HepG2 (cell line): ENCODE measurements at regions not wholly inside any gene's neighbourhood (a gene's known extent, or its start where the extent isn't known, plus 50 kb on each side); places are given as distances from the start of the nearest gene placed in this dataset.

Source experiments
- ATAC-seq: fragments of 200-7000 bp; cut with Tn5 transposase; 3 replicates; pipeline ENCODE4 v1.9.1; 2020; ENCODE audit warnings: mild to moderate bottlenecking, moderate library complexity
- BruUV-seq: library from RNA; stranded (reverse); fragments of 400-500 nt; replicated peaks from 2 replicates; lab custom pipeline; 2021; lab: Mats Ljungman, UMichigan
- CTCF ChIA-PET: fragments of 300-600 bp; formaldehyde crosslinking; extraction: SDS; loops from one replicate; lab custom pipeline; 2021; ENCODE audit warnings: low total read pairs, inconsistent platforms, low intra/inter-chr PET ratio; lab: Yijun Ruan, JAX
- POLR2A ChIA-PET: fragments of 350-600 bp; sonication (Branson Sonifier 250); formaldehyde crosslinking; loops from one replicate; lab custom pipeline; 2020; ENCODE audit warnings: antibody characterized with exemption, inconsistent platforms; lab: Yijun Ruan, JAX
- DNase-seq: peaks from one replicate; pipeline ENCODE4 v3.0.0-alpha.2; 2015; ENCODE audit warnings: low spot score
- FAIRE-seq: peaks from 3 replicates; lab custom pipeline; 2011; peaks lifted over from hg19 to GRCh38; lab: Jason Lieb, UNC
- H2AFZ ChIP-seq: one replicate; pipeline ENCODE4 v1.6.1; 2011; ENCODE audit warnings: low read length, inconsistent platforms
- H3K27ac ChIP-seq: fragments of 300-600 bp; 3 replicates; pipeline ENCODE4 v1.8.0; 2011; ENCODE audit warnings: mixed run types, mild to moderate bottlenecking, mixed read lengths, low read length, inconsistent platforms; ENCODE audit not compliant: insufficient read depth; ENCODE audit errors: extremely low read length
- H3K27me3 ChIP-seq, 2 experiments: fragments of 200-600 bp in 1 of 2; 2 replicates in 1 of 2; 3 replicates in 1 of 2; pipeline versions ENCODE4 v1.6.0 to v1.8.0; 2011; ENCODE audit warnings: low read length in 2 of 2, mild to moderate bottlenecking in 2 of 2, moderate library complexity in 2 of 2, inconsistent platforms in 1 of 2; ENCODE audit not compliant: insufficient read depth in 2 of 2, control insufficient read depth in 1 of 2
- H3K36me3 ChIP-seq, 2 experiments: fragments of 200-600 bp in 1 of 2; replicated peaks in 1 of 2; 2 replicates in 1 of 2; 3 replicates in 1 of 2; pipeline versions ENCODE4 v1.5.1 to v1.8.0; 2011; ENCODE audit warnings: low read length in 2 of 2, inconsistent platforms in 1 of 2; ENCODE audit not compliant: insufficient read depth in 2 of 2, control insufficient read depth in 1 of 2
- H3K4me1 ChIP-seq: 2 replicates; pipeline ENCODE4 v1.5.1; 2012; ENCODE audit warnings: low read length, inconsistent platforms; ENCODE audit not compliant: insufficient read depth
- H3K4me2 ChIP-seq: 2 replicates; pipeline ENCODE4 v1.6.0; 2011; ENCODE audit warnings: low read depth, low read length, inconsistent platforms
- H3K4me3 ChIP-seq, 3 experiments: fragments of 200-600 bp in 1 of 3; sonication (generic), shearing (Covaris generic) in 1 of 3; replicated peaks in 1 of 3; 2 replicates each; pipeline ENCODE4 v1.5.1; 2011 to 2016; ENCODE audit warnings: low read length in 3 of 3, inconsistent platforms in 2 of 3, low read depth in 2 of 3, mild to moderate bottlenecking in 2 of 3, control low read depth in 1 of 3, mixed read lengths in 1 of 3; ENCODE audit not compliant: insufficient read depth in 1 of 3
- H3K79me2 ChIP-seq: one replicate; pipeline ENCODE4 v1.6.1; 2011; ENCODE audit warnings: low read length, inconsistent platforms; ENCODE audit not compliant: insufficient read depth
- H3K9ac ChIP-seq: 2 replicates; pipeline ENCODE4 v1.6.0; 2011; ENCODE audit warnings: mild to moderate bottlenecking, low read depth, low read length, inconsistent platforms; ENCODE audit not compliant: insufficient read depth
- H3K9me3 ChIP-seq: 2 replicates; pipeline ENCODE4 v1.5.1; 2012; ENCODE audit warnings: mild to moderate bottlenecking, low read length
- H4K20me1 ChIP-seq: 2 replicates; pipeline ENCODE4 v1.6.0; 2011; ENCODE audit warnings: inconsistent platforms, mild to moderate bottlenecking, low read length, moderate library complexity; ENCODE audit not compliant: insufficient read depth
- REL ChIP-seq: sonication (generic); formaldehyde crosslinking; conservative IDR thresholded peaks from 2 replicates; pipeline ENCODE4 v1.8.0; 2022; ENCODE audit warnings: mild to moderate bottlenecking, missing genetic modification reagents, moderate library complexity
- ZNF160 ChIP-seq: sonication (generic); formaldehyde crosslinking; IDR thresholded peaks from 2 replicates; pipeline ENCODE4 v1.8.0; 2022; ENCODE audit warnings: mild to moderate bottlenecking, inconsistent platforms, missing genetic modification reagents
- WGBS: methylation state at CpG from one replicate; pipeline ENCODE4 v1.1.6; 2017; ENCODE audit warnings: low lambda C conversion rate; 5-methylcytosine and 5-hydroxymethylcytosine counted together
- in situ Hi-C: cut with HindIII; loops from 2 replicates; pipeline ENCODE4 v1.10.0; 2017; ENCODE audit warnings: low pct_unique_long_range_greater_than_20kb; ENCODE audit not compliant: extremely low pct_ligation_motif_present
- intact Hi-C: fragments of 100-400 bp; cut with micrococcal nuclease; formaldehyde crosslinking; loops from one replicate; pipeline ENCODE4 v1.10.0; 2022; ENCODE audit not compliant: unreplicated experiment
- TF ChIP-seq, protein P1 (sequence below), 2 experiments: fragments of 450-650 bp in 1 of 2; sonication (generic) in 1 of 2; formaldehyde crosslinking in 1 of 2; IDR thresholded peaks; 2 replicates each; pipeline versions ENCODE4 v1.6.1 to v1.8.0; 2016 to 2022; ENCODE audit warnings: antibody characterized with exemption in 1 of 2, mild to moderate bottlenecking in 1 of 2, missing genetic modification reagents in 1 of 2

DNA sequence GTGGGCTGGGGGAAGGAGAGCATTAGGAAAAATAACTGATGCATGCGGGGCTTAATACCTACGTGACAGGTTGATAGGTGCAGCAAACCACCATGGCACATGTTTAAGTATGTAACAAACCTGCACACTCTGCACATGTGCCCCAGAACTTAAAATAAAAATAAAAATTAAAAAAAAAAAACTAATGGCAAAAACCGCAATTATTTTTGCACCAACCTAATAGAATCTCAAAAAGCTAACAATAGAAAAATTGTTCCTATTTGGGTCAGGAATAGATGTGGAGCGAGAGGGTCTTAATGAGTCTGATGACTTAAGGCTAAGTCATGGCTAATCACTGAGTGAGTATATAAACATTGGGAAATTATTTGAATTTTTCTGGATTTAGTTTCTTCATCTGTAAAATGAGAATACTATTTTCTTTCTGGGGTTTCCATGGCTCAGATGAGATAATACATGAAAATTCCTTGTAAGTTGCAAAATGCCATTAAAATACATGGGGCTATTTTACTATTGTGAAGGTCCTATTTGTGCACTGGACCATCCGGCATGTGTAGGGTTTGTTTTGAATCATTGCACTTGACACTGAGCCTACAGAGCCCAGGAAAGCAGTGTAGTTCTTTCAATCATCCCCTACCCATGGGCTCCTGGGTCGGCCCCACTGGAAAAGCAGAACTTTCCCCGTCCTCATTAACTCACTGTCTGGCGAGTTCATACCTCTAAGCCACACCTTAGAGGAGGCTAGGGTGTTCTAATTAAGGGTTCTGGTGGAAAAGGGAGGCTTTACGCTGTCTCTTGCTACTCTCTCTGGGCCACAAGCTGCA lies 164.1 kb upstream of the NTF3 start:
- Histone ChIP-seq H3K27me3 (peaks cover 0 to 2% of the 10 kb centered on the region in 2 experiments; a peak in 2 of 5 replicates), H3K4me1 (no peaks in the 10 kb centered on the region), H3K9me3 (no peaks in the 10 kb centered on the region), H2AFZ (no peak overlapping the region), H3K4me3 (no peak overlapping the region), H4K20me1 (no peaks in the 10 kb centered on the region), H3K79me2 (no peaks in the 10 kb centered on the region), H3K4me2 (no peak overlapping the region), H3K36me3 (no peaks in the 10 kb centered on the region), H3K9ac (no peak overlapping the region), H3K27ac (no peak overlapping the region)
- intact Hi-C loops (no loop called here), in situ Hi-C loops (no loop called here)
- no TSS peak for BruUV-seq
- TF ChIP-seq, protein P1, sequence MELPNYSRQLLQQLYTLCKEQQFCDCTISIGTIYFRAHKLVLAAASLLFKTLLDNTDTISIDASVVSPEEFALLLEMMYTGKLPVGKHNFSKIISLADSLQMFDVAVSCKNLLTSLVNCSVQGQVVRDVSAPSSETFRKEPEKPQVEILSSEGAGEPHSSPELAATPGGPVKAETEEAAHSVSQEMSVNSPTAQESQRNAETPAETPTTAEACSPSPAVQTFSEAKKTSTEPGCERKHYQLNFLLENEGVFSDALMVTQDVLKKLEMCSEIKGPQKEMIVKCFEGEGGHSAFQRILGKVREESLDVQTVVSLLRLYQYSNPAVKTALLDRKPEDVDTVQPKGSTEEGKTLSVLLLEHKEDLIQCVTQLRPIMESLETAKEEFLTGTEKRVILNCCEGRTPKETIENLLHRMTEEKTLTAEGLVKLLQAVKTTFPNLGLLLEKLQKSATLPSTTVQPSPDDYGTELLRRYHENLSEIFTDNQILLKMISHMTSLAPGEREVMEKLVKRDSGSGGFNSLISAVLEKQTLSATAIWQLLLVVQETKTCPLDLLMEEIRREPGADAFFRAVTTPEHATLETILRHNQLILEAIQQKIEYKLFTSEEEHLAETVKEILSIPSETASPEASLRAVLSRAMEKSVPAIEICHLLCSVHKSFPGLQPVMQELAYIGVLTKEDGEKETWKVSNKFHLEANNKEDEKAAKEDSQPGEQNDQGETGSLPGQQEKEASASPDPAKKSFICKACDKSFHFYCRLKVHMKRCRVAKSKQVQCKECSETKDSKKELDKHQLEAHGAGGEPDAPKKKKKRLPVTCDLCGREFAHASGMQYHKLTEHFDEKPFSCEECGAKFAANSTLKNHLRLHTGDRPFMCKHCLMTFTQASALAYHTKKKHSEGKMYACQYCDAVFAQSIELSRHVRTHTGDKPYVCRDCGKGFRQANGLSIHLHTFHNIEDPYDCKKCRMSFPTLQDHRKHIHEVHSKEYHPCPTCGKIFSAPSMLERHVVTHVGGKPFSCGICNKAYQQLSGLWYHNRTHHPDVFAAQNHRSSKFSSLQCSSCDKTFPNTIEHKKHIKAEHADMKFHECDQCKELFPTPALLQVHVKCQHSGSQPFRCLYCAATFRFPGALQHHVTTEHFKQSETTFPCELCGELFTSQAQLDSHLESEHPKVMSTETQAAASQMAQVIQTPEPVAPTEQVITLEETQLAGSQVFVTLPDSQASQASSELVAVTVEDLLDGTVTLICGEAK (IDR thresholded peaks at IDR 0.05): peak; percentile 89
- TF ChIP-seq, protein P1 (CRISPR knock-in tag; IDR thresholded peaks at IDR 0.05): no peak
- TF ChIP-seq REL (CRISPR knock-in tag) (no peak), ZNF160 (CRISPR knock-in tag) (no peak)
- no peak for DNase-seq
- 23% methylated on average over 9 of the region's 9 CpGs for WGBS
- no peak for FAIRE-seq
- ChIA-PET CTCF (no interaction called here), POLR2A (no interaction called here)
- ATAC-seq: no peak
